Neural cell (in vitro differentiated cells): ENCODE measurements at regions not wholly inside any gene's neighbourhood (a gene's known extent, or its start where the extent isn't known, plus 50 kb on each side); places are given as distances from the start of the nearest gene placed in this dataset.

Experiments
- EP300 ChIP-seq: fragments of 450-650 bp; conservative IDR thresholded peaks from 2 replicates; pipeline ENCODE4 v1.6.1; 2014; ENCODE audit warnings: antibody characterized with exemption, mild to moderate bottlenecking, moderate library complexity; ENCODE audit not compliant: poor library complexity, severe bottlenecking
- EZH2 ChIP-seq: fragments of 200-600, 300-800 bp; shearing (Covaris generic), sonication (generic); IDR thresholded peaks from 2 replicates; pipeline ENCODE4 v1.6.1; 2014; ENCODE audit warnings: antibody characterized with exemption, low read length, borderline replicate concordance, mild to moderate bottlenecking; ENCODE audit not compliant: insufficient read depth, poor library complexity, severe bottlenecking
- POLR2AphosphoS5 ChIP-seq: IDR thresholded peaks from 2 replicates; pipeline ENCODE4 v1.6.1; 2012
- RAD21 ChIP-seq: fragments of 450-650 bp; conservative IDR thresholded peaks from 2 replicates; pipeline ENCODE4 v1.6.1; 2014; ENCODE audit warnings: antibody characterized with exemption, mild to moderate bottlenecking, moderate library complexity
- SMC3 ChIP-seq: fragments of 450-650 bp; conservative IDR thresholded peaks from 2 replicates; pipeline ENCODE4 v1.6.1; 2014; ENCODE audit warnings: antibody characterized with exemption, mild to moderate bottlenecking, moderate library complexity; ENCODE audit not compliant: poor library complexity
- TF ChIP-seq, protein P1 (sequence below): fragments of 450-650 bp; IDR thresholded peaks from 2 replicates; pipeline ENCODE4 v1.5.1; 2014; ENCODE audit warnings: antibody characterized with exemption, mild to moderate bottlenecking, moderate library complexity; ENCODE audit not compliant: poor library complexity, severe bottlenecking
- TF ChIP-seq, protein P2 (sequence below): IDR thresholded peaks from 2 replicates; pipeline ENCODE4 v1.6.1; 2012; ENCODE audit warnings: borderline replicate concordance

DNA sequence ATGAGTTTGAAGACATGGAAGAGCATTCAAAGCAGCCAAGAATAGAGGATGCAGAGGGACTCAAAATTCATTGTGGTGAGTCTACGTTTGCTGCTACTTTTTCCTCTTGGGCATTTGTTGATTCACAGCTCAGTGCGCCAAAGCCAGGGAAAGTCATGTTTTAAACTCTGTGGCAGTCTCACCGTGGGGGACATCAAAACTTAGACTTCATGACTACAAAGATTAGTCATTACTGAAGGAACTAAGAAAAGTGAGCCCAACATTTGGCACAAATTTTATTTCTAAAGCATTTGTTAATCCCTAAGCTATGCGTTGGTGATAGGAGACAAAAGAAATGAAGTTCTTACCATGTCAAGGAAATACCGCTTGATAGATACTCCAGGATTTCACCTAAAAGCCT lies 73.7 kb upstream of the MTAP start:
- TF ChIP-seq, protein P1, sequence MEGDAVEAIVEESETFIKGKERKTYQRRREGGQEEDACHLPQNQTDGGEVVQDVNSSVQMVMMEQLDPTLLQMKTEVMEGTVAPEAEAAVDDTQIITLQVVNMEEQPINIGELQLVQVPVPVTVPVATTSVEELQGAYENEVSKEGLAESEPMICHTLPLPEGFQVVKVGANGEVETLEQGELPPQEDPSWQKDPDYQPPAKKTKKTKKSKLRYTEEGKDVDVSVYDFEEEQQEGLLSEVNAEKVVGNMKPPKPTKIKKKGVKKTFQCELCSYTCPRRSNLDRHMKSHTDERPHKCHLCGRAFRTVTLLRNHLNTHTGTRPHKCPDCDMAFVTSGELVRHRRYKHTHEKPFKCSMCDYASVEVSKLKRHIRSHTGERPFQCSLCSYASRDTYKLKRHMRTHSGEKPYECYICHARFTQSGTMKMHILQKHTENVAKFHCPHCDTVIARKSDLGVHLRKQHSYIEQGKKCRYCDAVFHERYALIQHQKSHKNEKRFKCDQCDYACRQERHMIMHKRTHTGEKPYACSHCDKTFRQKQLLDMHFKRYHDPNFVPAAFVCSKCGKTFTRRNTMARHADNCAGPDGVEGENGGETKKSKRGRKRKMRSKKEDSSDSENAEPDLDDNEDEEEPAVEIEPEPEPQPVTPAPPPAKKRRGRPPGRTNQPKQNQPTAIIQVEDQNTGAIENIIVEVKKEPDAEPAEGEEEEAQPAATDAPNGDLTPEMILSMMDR = no peak
- TF ChIP-seq POLR2AphosphoS5 = no peak
- TF ChIP-seq, protein P2, sequence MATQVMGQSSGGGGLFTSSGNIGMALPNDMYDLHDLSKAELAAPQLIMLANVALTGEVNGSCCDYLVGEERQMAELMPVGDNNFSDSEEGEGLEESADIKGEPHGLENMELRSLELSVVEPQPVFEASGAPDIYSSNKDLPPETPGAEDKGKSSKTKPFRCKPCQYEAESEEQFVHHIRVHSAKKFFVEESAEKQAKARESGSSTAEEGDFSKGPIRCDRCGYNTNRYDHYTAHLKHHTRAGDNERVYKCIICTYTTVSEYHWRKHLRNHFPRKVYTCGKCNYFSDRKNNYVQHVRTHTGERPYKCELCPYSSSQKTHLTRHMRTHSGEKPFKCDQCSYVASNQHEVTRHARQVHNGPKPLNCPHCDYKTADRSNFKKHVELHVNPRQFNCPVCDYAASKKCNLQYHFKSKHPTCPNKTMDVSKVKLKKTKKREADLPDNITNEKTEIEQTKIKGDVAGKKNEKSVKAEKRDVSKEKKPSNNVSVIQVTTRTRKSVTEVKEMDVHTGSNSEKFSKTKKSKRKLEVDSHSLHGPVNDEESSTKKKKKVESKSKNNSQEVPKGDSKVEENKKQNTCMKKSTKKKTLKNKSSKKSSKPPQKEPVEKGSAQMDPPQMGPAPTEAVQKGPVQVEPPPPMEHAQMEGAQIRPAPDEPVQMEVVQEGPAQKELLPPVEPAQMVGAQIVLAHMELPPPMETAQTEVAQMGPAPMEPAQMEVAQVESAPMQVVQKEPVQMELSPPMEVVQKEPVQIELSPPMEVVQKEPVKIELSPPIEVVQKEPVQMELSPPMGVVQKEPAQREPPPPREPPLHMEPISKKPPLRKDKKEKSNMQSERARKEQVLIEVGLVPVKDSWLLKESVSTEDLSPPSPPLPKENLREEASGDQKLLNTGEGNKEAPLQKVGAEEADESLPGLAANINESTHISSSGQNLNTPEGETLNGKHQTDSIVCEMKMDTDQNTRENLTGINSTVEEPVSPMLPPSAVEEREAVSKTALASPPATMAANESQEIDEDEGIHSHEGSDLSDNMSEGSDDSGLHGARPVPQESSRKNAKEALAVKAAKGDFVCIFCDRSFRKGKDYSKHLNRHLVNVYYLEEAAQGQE = no peak
- no peak for TF ChIP-seq EP300
- no peak for TF ChIP-seq SMC3
- TF ChIP-seq EZH2 = no peak
- TF ChIP-seq RAD21 = no peak
